ENCODE measurements at regions not wholly inside any gene's neighbourhood (a gene's known extent, or its start where the extent isn't known, plus 50 kb on each side); places are given as distances from the start of the nearest gene placed in this dataset.

GRCh38 chr5:168096525-168096924 is 194.9 kb upstream of the WWC1 start:
- no peak overlapping the region for H3K4me2 ChIP-seq (ENCODE audit: control insufficient read depth, extremely low read depth, insufficient read depth, low read depth, low read length)
- FAIRE-seq (no peak), DNase-seq (ENCODE audit: low read depth, low spot score) (no peak)
- no peaks in the 10 kb centered on the region for H3K27me3 ChIP-seq (ENCODE audit: control insufficient read depth, extremely low read depth, insufficient read depth, low read length)
- no peaks in the 10 kb centered on the region for H4K20me1 ChIP-seq (ENCODE audit: control insufficient read depth, extremely low read depth, insufficient read depth, low read length)
- H2AFZ ChIP-seq (ENCODE audit: control insufficient read depth, low read length) = no peak overlapping the region
- H3K79me2 ChIP-seq (ENCODE audit: control insufficient read depth, insufficient read depth, low read length) = no peaks in the 10 kb centered on the region
- H3K27ac ChIP-seq (ENCODE audit: control insufficient read depth, insufficient read depth, low read length) = no peak overlapping the region
- H3K4me3 ChIP-seq (ENCODE audit: control insufficient read depth in 2 of 3, extremely low read depth in 1 of 3, insufficient read depth in 2 of 3, low read depth in 1 of 3, low read length in 3 of 3) = no peak overlapping the region
- dilution Hi-C loops (cut with MboI; ENCODE audit: extremely low pct_ligation_motif_present, low sequenced_read_pairs) = no loop called here
- H3K36me3 ChIP-seq (ENCODE audit: control insufficient read depth in 2 of 2, extremely low read depth in 1 of 2, insufficient read depth in 2 of 2, low read length in 2 of 2) = peaks cover 17 to 40% of the 10 kb centered on the region in 2 experiments
- H3K4me1 ChIP-seq (ENCODE audit: control insufficient read depth, extremely low read depth, insufficient read depth, low read length) = no peaks in the 10 kb centered on the region
- H3K9me1 ChIP-seq (ENCODE audit: control insufficient read depth, extremely low read depth, insufficient read depth, low read length) = no peaks in the 10 kb centered on the region
- TF ChIP-seq EZH2 (IDR thresholded peaks at IDR 0.05; ENCODE audit: low read length) (no peak), CTCF (optimal IDR thresholded peaks at IDR 0.05 in 1 of 3, IDR thresholded peaks at IDR 0.05 in 1 of 3, conservative IDR thresholded peaks at IDR 0.05 in 1 of 3; ENCODE audit: extremely low read depth in 1 of 3, insufficient read depth in 2 of 3, low read length in 3 of 3) (no peak)
- H3K9ac ChIP-seq (ENCODE audit: control insufficient read depth, extremely low read depth, insufficient read depth, low read length) = no peak overlapping the region
- H3K9me3 ChIP-seq (ENCODE audit: control insufficient read depth, low read depth, low read length) = no peaks in the 10 kb centered on the region

- dilution Hi-C loops (cut with MboI; ENCODE audit: extremely low pct_ligation_motif_present, low sequenced_read_pairs) = no loop called here
- Histone ChIP-seq H4K20me1 (ENCODE audit: control insufficient read depth, extremely low read depth, insufficient read depth, low read length) (no peaks in the 10 kb centered on the region), H3K79me2 (ENCODE audit: control insufficient read depth, insufficient read depth, low read length) (no peaks in the 10 kb centered on the region), H3K27me3 (ENCODE audit: control insufficient read depth, extremely low read depth, insufficient read depth, low read length) (no peaks in the 10 kb centered on the region), H3K9me3 (ENCODE audit: control insufficient read depth, low read depth, low read length) (no peaks in the 10 kb centered on the region), H3K36me3 (ENCODE audit: control insufficient read depth in 2 of 2, extremely low read depth in 1 of 2, insufficient read depth in 2 of 2, low read length in 2 of 2) (peaks cover 7 to 33% of the 10 kb centered on the region in 2 experiments), H3K4me2 (ENCODE audit: control insufficient read depth, extremely low read depth, insufficient read depth, low read depth, low read length) (no peak overlapping the region), H3K4me1 (ENCODE audit: control insufficient read depth, extremely low read depth, insufficient read depth, low read length) (no peaks in the 10 kb centered on the region), H3K9me1 (ENCODE audit: control insufficient read depth, extremely low read depth, insufficient read depth, low read length) (no peaks in the 10 kb centered on the region), H2AFZ (ENCODE audit: control insufficient read depth, low read length) (no peak overlapping the region), H3K9ac (ENCODE audit: control insufficient read depth, extremely low read depth, insufficient read depth, low read length) (no peak overlapping the region), H3K27ac (ENCODE audit: control insufficient read depth, insufficient read depth, low read length) (no peak overlapping the region), H3K4me3 (ENCODE audit: control insufficient read depth in 2 of 3, extremely low read depth in 1 of 3, insufficient read depth in 2 of 3, low read depth in 1 of 3, low read length in 3 of 3) (no peak overlapping the region)
- DNase-seq (ENCODE audit: low read depth, low spot score) (no peak), FAIRE-seq (no peak)
- TF ChIP-seq CTCF (optimal IDR thresholded peaks at IDR 0.05 in 1 of 3, IDR thresholded peaks at IDR 0.05 in 1 of 3, conservative IDR thresholded peaks at IDR 0.05 in 1 of 3; ENCODE audit: extremely low read depth in 1 of 3, insufficient read depth in 2 of 3, low read length in 3 of 3) (no peak), EZH2 (IDR thresholded peaks at IDR 0.05; ENCODE audit: low read length) (no peak)
Observed at GRCh38 chr5:168097876-168098653, 193.4 kb upstream of the WWC1 start.

All from keratinocyte (primary cell).